NCI-H1105 treated with DMSO at 0.1 percent for 48 hours (cell line): ENCODE measurements at regions not wholly inside any gene's neighbourhood (a gene's known extent, or its start where the extent isn't known, plus 50 kb on each side); places are given as distances from the start of the nearest gene placed in this dataset.

ENCODE experiments used
- DNase-seq: peaks from one replicate; lab custom pipeline; 2025; lab: John Stamatoyannopoulos, UW

- no peak for DNase-seq
These were observed 262.2 kb upstream of the NFE2L3 start for GRCh38 chr7:25889765-25890164.

DNA sequence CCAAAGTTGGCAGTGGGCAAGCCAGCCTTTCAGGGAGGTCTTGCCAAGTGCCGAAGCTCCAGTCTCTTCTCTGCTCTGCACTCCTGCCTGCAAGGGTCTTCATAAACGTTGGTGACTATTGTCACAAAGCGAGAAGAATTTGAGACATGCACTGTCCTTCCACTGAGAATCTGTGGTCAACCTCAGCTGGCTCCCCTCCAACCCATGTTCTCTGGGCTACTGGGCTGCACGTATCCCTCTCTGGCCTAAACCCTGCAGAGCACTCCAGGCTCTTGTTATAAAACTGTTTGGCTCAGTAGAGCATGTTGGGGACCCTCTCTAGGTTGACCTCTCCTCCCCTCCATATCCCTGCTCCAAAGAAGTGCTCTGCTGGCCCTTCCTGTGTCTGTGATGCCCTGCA, 260.4 kb upstream of the NFE2L3 start:
- no peak for DNase-seq

DNA sequence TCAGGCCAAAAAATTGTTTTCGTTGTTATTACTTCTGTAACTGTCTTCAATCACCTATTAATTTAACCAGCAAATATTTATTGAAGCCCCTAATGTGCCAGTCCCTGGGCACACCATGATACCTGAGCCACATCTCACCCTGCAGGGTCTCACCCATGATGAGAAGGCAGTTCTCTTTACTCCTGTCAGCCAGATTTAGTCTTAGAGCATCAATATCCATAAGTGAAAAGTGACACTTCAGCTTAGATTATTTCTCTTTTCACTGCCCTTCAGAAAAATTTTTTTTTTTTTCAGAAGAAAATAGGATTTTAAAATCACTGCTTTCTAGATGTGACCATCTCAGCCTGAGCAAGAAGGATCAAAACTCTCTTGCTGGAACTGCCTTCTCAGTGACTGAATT, 258.6 kb upstream of the NFE2L3 start:
- no peak for DNase-seq

DNA sequence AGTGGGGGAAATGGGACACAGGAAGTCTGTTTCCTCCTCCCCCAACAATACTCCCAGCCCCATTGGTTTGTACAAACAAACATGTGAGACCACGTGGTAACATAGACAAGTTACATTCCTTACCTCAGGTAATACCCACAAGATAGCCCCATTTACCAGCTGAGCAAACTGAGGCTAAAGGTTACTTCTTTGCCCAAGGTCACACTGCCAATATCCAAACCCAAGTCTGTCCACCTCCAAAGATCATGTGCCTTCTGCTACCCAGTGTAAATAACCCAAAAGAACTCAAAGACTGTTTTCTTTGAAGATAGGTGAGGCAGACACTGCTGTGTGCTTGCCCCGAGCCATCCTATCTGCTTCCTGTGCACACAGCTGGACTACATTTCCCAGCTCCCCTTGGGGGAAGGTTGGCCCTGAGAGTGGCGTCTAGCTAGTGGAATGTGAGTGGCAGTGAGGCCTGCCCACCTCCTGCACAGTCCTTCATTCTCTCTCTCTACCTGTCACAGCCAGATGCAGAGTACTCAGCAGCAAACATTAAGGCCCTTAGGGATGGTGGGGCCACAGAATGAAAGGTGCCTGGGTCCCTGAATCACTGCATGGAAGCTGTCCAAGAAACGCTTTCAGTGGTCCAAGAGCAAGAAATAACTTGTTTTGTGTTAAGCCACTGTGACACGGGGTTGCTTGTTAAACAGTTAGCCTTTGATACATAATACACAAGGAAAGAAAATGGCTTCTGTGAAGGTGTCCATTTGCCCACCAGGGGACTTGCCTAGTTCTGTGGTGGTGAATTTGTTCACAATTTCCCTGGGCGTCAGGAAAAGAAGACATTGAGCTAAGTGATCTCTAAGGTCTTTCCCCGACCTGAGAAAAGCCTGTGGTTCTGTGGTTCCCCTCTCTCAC, 257.7 kb upstream of the NFE2L3 start:
- no peak for DNase-seq

DNA sequence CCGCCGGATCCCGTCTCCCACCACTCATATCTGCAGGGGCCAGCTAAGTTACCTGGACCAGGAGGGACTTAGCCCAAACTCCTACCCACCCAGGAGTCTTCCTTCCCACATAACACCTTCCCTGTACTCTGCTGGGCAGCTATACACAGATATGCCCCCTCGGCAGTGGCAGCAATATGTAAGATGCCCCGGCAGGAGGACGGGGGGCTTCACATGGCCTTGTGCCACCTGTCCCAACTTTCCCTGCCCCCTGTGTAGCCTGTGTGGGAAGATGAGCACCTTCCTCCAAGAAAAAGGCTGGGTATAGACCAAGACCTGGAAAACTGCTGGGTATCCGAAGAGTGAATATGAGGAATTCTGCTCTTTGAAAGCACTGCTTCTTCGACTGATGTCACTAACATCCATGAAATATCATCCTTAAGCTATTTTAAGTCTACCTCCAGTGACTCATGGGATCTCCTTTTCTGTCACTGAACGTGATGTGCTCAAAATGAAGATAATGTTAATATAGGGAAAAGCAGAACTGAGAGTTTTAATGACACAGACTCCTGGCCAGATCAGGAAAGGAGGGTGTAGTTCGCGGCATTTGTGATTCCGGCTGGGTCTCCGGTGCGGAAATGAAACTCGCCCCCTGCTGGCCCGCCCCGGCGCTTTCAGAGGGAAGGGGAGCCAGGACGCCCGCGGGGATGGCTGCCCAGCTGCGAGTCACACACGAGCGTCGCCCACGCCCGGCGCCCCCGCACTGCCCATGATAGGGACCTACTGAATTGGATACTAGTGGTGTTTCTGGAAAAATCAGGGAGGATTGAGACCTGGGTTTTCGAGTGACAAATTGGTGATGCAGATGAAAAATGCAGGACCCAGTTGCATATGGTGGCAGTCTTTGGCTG, 256.9 kb upstream of the NFE2L3 start:
- peak; percentile 57 for DNase-seq

DNA sequence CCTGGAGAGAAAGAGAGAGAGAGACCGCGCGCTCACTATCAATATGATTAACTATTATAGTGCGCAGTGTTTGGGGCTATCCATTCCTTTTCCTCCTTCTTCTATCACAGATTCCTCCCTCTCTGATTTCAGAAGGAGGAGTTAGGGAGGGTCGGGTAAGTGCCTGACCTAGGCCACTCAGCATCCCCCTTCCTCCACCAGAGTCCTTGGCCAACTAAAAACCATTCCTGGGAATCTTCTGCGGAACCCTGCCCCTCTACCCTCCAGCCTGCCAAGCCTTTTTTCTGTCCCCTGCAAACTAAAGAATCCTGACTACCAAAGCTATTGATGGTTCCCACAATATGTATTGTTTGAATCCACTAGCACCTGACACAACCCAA, 256.2 kb upstream of the NFE2L3 start:
- no peak for DNase-seq

DNA sequence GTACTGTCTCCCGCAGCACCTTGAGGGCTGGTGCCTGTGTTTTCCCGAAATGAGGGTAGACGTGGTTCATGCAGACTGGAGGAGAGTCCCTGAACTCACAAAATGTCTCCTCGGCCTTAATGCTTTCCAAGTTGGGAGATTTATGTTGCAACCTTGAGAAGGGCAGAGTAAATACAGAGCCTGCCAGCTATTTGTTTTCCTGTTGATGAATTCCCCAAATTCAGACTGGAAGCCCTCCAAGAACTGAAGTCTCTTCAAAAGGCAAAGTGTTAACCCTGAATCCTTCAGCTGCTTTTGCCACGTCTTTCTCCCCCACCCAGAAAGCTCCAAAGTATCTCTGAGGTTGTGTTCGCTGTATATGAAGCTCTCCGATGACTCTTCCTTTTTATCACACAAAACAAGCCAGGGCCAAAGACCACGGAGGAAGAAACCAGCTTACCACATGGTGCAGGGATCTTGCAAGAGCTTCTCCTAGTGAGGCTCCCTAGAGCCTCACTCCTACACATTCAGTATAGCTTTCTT, 254.7 kb upstream of the NFE2L3 start:
- DNase-seq: no peak

- no peak for DNase-seq
These were observed 251.8 kb upstream of the NFE2L3 start for GRCh38 chr7:25900245-25900644.

DNA sequence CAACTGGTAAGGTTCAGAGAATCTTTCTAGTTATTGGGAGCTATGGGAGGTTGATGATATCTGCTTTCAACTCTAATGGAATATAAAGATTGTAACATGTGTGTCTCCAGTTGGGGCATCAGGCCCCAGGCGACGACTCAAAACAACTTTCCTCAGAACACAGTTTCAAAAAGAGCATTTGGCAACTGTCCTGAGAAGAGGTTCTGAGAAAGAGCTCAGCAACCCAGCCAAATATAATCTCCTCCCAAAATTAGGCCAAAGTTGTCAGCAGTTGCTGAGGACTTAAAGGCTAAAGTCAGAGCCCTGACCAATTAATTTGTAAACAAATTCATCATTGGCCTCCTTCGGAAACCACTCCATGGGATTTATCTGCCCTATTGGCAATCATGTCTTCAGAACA, 251.1 kb upstream of the NFE2L3 start:
- no peak for DNase-seq

DNA sequence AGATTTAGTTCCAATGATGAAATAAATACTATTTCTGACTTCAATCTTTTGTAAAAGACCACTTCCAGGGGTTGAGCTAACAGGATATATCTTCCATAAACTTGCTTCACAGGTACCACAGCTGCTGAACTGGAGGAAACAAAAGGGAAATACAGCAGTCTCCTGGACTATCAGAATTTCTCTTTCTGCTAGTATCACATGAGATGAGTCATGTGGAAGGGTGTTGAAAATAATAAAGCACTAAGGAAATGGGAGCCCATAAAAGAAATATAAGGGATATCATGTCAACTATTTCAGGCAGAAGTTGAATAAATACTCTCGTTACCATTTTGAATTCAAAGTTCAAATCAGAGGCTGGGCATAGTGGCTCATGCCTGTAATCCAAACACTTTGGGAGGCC, 250.3 kb upstream of the NFE2L3 start:
- no peak for DNase-seq

DNA sequence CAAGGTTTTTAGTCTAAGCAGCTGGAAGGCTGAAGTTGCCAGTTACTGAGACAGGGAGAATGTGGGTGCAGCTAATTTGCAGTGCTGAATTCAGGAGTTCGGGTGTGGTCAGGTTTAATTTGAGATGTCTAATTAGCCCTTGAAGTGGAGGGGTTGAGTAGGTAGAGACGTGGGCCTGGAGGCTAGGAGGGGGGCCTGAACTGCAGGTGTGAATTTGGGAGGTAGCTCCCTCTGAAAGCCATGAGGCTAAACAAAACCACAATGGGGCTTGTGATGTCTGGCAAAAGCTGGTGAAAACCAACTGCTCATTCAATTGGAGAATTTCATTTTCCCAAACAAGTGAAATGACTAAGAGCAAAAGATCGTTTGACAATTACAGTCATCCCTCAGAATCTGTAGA, 246.0 kb upstream of the NFE2L3 start:
- peak; percentile 51 for DNase-seq

- no peak for DNase-seq
These were observed 245.2 kb upstream of the NFE2L3 start for GRCh38 chr7:25906760-25907159.

DNA sequence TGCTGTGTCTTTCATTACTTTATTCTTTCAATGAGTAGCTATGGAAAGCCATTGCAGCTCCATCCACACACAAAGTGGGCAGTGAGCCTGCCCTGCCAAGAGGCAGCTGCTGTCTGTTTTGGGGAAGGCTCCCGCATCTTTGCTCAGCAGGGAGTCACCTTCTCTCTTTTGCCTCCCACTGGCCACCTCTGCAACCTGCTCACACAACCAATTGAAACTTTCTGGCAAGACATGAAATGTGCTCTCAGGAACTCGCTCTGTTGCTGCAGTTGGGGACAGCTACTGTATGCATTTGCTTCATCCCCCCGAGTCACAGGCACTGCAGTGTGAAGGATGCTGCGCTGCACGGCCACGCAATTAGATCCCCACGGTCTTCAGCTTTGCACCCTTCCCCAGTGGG, 244.8 kb upstream of the NFE2L3 start:
- no peak for DNase-seq

GRCh38 chr7:25907731-25908130, 244.3 kb upstream of the NFE2L3 start:
- no peak for DNase-seq

DNA sequence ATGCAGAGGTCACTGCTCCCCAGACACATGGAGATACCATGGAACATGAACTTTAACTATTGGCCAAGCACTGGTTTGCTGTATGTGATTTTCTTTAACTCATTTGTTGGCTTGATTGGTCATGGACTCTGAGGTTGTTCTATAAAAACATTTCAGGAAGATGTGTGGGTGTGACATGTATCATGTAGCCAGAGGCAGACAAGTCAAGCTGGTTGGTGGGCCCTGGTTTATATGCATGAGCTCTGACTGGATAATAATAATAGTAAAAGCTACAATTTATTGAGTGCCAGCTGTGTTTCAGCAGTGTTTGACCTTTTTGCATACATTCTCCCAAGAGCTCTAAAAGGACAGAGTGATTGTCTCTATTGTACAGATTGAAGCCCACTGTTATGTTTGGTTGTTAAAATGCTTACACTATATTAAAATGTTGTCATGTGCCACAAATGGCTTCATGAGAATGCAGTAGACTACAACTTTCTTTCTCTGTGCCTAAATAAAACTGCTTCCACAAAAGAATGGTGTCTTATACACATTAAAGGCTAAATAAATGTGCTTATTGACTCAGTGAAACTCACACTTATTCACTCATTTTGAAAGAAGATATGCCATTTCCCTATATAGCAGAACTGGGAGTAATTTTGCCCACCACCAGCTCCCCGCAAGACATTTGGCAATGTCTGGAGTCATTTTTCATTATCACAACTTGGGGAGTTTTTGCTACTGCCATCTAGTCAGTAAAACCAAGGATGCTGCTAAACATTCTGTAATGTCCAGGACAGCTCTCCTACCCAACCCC, 243.6 kb upstream of the NFE2L3 start:
- DNase-seq: no peak

DNA sequence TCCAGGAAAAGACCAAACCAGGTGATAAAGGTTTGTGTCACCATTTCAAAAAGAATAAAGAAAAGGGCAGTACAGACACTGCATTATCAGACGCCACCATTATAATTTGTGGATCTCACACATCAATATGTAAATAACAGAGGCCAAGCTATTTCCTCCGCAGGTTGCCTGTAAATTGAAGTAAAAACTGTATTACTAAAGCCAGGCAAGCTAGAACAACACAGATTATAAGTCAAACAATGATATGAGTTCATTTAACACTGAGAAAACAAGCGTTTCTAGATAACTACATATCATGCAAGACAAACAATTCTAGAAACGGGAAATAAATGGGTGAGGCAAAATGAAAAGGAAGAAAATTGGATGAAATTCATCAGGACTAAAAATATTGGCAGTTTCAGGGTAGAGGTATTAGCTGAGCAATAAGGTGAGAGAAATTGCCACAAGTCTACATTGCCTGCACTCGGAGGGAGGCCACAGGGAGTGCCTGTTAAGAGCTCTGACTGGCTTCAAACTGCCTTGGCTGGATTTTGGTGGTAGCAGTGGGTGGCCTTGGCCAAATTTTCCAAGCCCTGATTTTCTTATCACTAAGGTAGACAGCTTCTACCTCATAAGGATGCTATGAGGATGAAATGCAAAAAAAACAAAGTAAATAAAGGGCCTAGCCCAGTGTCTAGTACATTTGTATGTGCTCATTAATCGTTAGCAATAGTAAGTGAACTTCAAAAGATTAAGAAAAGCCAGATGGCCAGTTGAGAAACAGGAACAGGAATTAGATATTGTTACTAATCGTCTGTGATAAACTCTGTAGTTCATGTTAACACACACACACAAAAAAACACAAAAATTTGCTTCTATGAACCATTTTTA, 240.0 kb upstream of the NFE2L3 start:
- DNase-seq: no peak

GRCh38 chr7:25913598-25914224, 238.3 kb upstream of the NFE2L3 start:
- DNase-seq: peak; percentile 41

DNA sequence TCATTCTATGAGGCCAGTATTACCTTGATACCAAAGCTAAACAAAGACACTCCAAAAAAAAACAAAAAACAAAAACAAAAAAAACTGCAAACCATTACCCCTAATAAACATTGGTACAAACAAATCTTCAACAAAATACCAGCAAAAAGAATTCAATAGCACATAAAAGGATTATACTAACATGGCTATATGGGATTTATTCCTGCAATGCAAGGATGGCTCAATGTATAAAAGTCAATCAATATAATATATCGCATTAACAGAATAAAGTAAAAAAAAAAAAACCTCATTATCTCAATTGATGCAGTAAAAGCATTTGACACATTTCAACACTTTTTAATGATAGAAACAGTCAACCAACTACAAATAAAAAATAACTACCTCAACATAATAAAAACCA, 233.3 kb upstream of the NFE2L3 start:
- no peak for DNase-seq

- DNase-seq: no peak
These were observed 229.7 kb upstream of the NFE2L3 start for GRCh38 chr7:25922296-25922695.

GRCh38 chr7:25923741-25924460, 228.1 kb upstream of the NFE2L3 start:
- no peak for DNase-seq
